K562 (cell line): ENCODE measurements at regions not wholly inside any gene's neighbourhood (a gene's known extent, or its start where the extent isn't known, plus 50 kb on each side); places are given as distances from the start of the nearest gene placed in this dataset.

Experiments used
- ATAC-seq: fragments of 200-7000 bp; cut with Tn5 transposase; 3 replicates; pipeline ENCODE4 v1.9.1; 2020; ENCODE audit warnings: moderate library complexity
- BruUV-seq: library from RNA; stranded (reverse); fragments of 400-500 nt; replicated peaks from 2 replicates; lab custom pipeline; 2021; lab: Mats Ljungman, UMichigan
- CTCF ChIA-PET: fragments of 300-600 bp; formaldehyde crosslinking; extraction: SDS; loops from one replicate; lab custom pipeline; 2021; ENCODE audit warnings: low intra/inter-chr PET ratio; lab: Yijun Ruan, JAX
- POLR2A ChIA-PET: fragments of 300-600, 350-650 bp; sonication (Branson Sonifier 250); formaldehyde crosslinking; extraction: SDS; loops from one replicate; lab custom pipeline; 2021; ENCODE audit warnings: antibody characterized with exemption, inconsistent platforms; lab: Yijun Ruan, JAX
- DNase-seq, 4 experiments: peaks; one replicate each; pipeline versions ENCODE4 v3.0.0 to v3.0.0-alpha.2; 2011 to 2018; ENCODE audit warnings: low spot score in 3 of 4, mixed read lengths in 3 of 4; ENCODE audit errors: extremely low read depth in 1 of 4
- FAIRE-seq: peaks from 2 replicates; lab custom pipeline; 2011; peaks lifted over from hg19 to GRCh38; lab: Jason Lieb, UNC
- H2AFZ ChIP-seq: 2 replicates; pipeline ENCODE4 v1.6.0; 2011; ENCODE audit warnings: low read depth, low read length, control low read depth, inconsistent platforms
- H3K27ac ChIP-seq: fragments of 200-600 bp; 3 replicates; pipeline ENCODE4 v1.8.0; 2011; ENCODE audit warnings: low read depth, mild to moderate bottlenecking, control low read depth, inconsistent platforms, low read length, moderate library complexity, mixed read lengths; ENCODE audit errors: extremely low read depth
- H3K27me3 ChIP-seq, 2 experiments: fragments of 300-600 bp in 1 of 2; 2 replicates in 1 of 2; 3 replicates in 1 of 2; pipeline versions ENCODE4 v1.6.0 to v1.8.0; 2011; ENCODE audit warnings: inconsistent platforms in 2 of 2, low read length in 2 of 2, mild to moderate bottlenecking in 1 of 2, mixed read lengths in 1 of 2, moderate library complexity in 1 of 2; ENCODE audit not compliant: control insufficient read depth in 2 of 2, insufficient read depth in 2 of 2
- H3K36me3 ChIP-seq: fragments of 300-600 bp; 3 replicates; pipeline ENCODE4 v1.8.0; 2011; ENCODE audit warnings: mild to moderate bottlenecking, low read length, inconsistent platforms; ENCODE audit not compliant: control insufficient read depth, insufficient read depth
- H3K4me1 ChIP-seq, 2 experiments: fragments of 200-600 bp in 1 of 2; replicated peaks in 1 of 2; 2 replicates in 1 of 2; 3 replicates in 1 of 2; pipeline versions ENCODE4 v1.5.1 to v1.8.0; 2011; ENCODE audit warnings: inconsistent platforms in 2 of 2, low read length in 2 of 2, mild to moderate bottlenecking in 1 of 2, mixed read lengths in 1 of 2, moderate library complexity in 1 of 2; ENCODE audit not compliant: control insufficient read depth in 2 of 2, insufficient read depth in 2 of 2
- H3K4me2 ChIP-seq: 2 replicates; pipeline ENCODE4 v1.6.1; 2011; ENCODE audit warnings: low read length, control low read depth, inconsistent platforms, mixed read lengths; ENCODE audit not compliant: insufficient read depth
- H3K4me3 ChIP-seq: fragments of 200-600 bp; sonication (generic), shearing (Covaris generic); 2 replicates; pipeline ENCODE4 v1.5.1; 2016; ENCODE audit warnings: control low read depth, inconsistent platforms
- H3K79me2 ChIP-seq: fragments of 200-600 bp; 3 replicates; pipeline ENCODE4 v1.8.0; 2011; ENCODE audit warnings: low read length, inconsistent platforms; ENCODE audit not compliant: control insufficient read depth, insufficient read depth
- H3K9ac ChIP-seq, 2 experiments: 2 replicates each; pipeline versions ENCODE4 v1.6.0 to v1.6.1; 2011; ENCODE audit warnings: low read depth in 2 of 2, low read length in 2 of 2, control low read depth in 1 of 2, inconsistent platforms in 1 of 2, mild to moderate bottlenecking in 1 of 2, mixed read lengths in 1 of 2; ENCODE audit not compliant: insufficient read depth in 1 of 2
- H3K9me1 ChIP-seq: one replicate; pipeline ENCODE4 v1.6.0; 2011; ENCODE audit warnings: inconsistent platforms, mild to moderate bottlenecking, low read length, moderate library complexity; ENCODE audit not compliant: control insufficient read depth, insufficient read depth
- H3K9me3 ChIP-seq: replicated peaks from 2 replicates; pipeline ENCODE4 v1.5.1; 2011; ENCODE audit warnings: low read depth, low read length, inconsistent platforms; ENCODE audit not compliant: control insufficient read depth, insufficient read depth
- H4K20me1 ChIP-seq: replicated peaks from 2 replicates; pipeline ENCODE4 v1.6.1; 2011; ENCODE audit warnings: low read length, inconsistent platforms, mixed read lengths; ENCODE audit not compliant: control insufficient read depth, insufficient read depth
- ELK3 ChIP-seq: fragments of 450-650 bp; formaldehyde crosslinking; IDR thresholded peaks from 2 replicates; pipeline ENCODE4 v1.4.0; 2020; ENCODE audit warnings: mild to moderate bottlenecking
- ESRRB ChIP-seq: fragments of 250-450 bp; sonication (Bioruptor Pico); IDR thresholded peaks from 2 replicates; pipeline ENCODE4 v1.5.0; 2020; ENCODE audit warnings: mild to moderate bottlenecking, moderate library complexity, borderline replicate concordance
- ILK ChIP-seq: fragments of 450-650 bp; IDR thresholded peaks from 2 replicates; pipeline ENCODE4 v1.6.1; 2016; ENCODE audit warnings: missing genetic modification characterization, low read depth, mild to moderate bottlenecking, missing compliant biosample characterization, moderate library complexity, borderline replicate concordance
- TEAD4 ChIP-seq, 2 experiments: sonication (generic) in 1 of 2; formaldehyde crosslinking in 1 of 2; IDR thresholded peaks; 2 replicates each; pipeline versions ENCODE4 v1.6.1 to v1.8.0; 2012 to 2022; ENCODE audit warnings: borderline replicate concordance in 1 of 2, inconsistent platforms in 1 of 2, low read length in 1 of 2, mild to moderate bottlenecking in 1 of 2, missing genetic modification reagents in 1 of 2
- ZBTB40 ChIP-seq, 2 experiments: fragments of 450-650 bp in 1 of 2; sonication (generic) in 1 of 2; formaldehyde crosslinking in 1 of 2; IDR thresholded peaks; 2 replicates each; pipeline versions ENCODE4 v1.7.1 to v1.9.0; 2016 to 2022; ENCODE audit warnings: inconsistent platforms in 1 of 2, mild to moderate bottlenecking in 1 of 2, missing genetic modification reagents in 1 of 2
- ZBTB8A ChIP-seq: fragments of 450-650 bp; IDR thresholded peaks from 2 replicates; pipeline ENCODE4 v1.6.1; 2018; ENCODE audit warnings: mild to moderate bottlenecking, moderate library complexity; ENCODE audit not compliant: partially characterized antibody
- ZNF311 ChIP-seq: fragments of 250-450 bp; sonication (Bioruptor Pico); IDR thresholded peaks from 2 replicates; pipeline ENCODE4 v1.4.0; 2020; ENCODE audit warnings: mild to moderate bottlenecking, moderate library complexity
- WGBS: fragments of 100-300 bp; shearing (Covaris generic); methylation state at CpG from one replicate; pipeline ENCODE4 v1.1.6; 2016; ENCODE audit warnings: low coverage, mixed read lengths; ENCODE audit not compliant: insufficient coverage; ENCODE audit errors: missing lambda C conversion rate; 5-methylcytosine and 5-hydroxymethylcytosine counted together
- in situ Hi-C: fragments of 300-500 bp; cut with MboI; formaldehyde crosslinking; loops from 4 replicates; pipeline ENCODE4 v1.15.0; 2018; ENCODE audit warnings: inconsistent platforms, mixed read lengths
- intact Hi-C: fragments of 100-400 bp; cut with micrococcal nuclease; formaldehyde crosslinking; loops from 2 replicates; pipeline ENCODE4 v1.14.2; 2022
- TF ChIP-seq, protein P1 (sequence below): fragments of 250-450 bp; sonication (Bioruptor Pico); IDR thresholded peaks from 2 replicates; pipeline ENCODE4 v1.4.0; 2020; ENCODE audit warnings: borderline replicate concordance

- TF ChIP-seq ZNF311 (CRISPR knock-in tag) (no peak), ILK (tag) (no peak), TEAD4 (IDR thresholded peaks at IDR 0.05; ENCODE audit: low read length) (no peak), TEAD4 (CRISPR knock-in tag; IDR thresholded peaks at IDR 0.05; ENCODE audit: borderline replicate concordance) (no peak)
Observed at GRCh38 chr17:71251951-71252350, 868.9 kb upstream of the SOX9 start (continued).

GRCh38 chr17:71252436-71252835, 868.4 kb upstream of the SOX9 start:
- ATAC-seq: no peak
- CTCF ChIA-PET: no interaction called here
- no peak for FAIRE-seq
- H3K27me3 ChIP-seq: no peaks in the 10 kb centered on the region
- H3K9me1 ChIP-seq: no peaks in the 10 kb centered on the region
- intact Hi-C loops (no loop called here), in situ Hi-C loops (no loop called here)
- WGBS: 0% methylated on average over 1 of the region's 1 CpG
- POLR2A ChIA-PET: no interaction called here
- no peak overlapping the region for H3K4me2 ChIP-seq
- no peaks in the 10 kb centered on the region for H3K79me2 ChIP-seq
- H4K20me1 ChIP-seq: no peaks in the 10 kb centered on the region
- BruUV-seq: no TSS peak
- no peak for DNase-seq
- no peak overlapping the region for H3K4me3 ChIP-seq
- H3K9me3 ChIP-seq: no peaks in the 10 kb centered on the region
- H3K27ac ChIP-seq: no peak overlapping the region
- H3K4me1 ChIP-seq: no peaks in the 10 kb centered on the region
- H3K36me3 ChIP-seq: no peaks in the 10 kb centered on the region
- no peak overlapping the region for H3K9ac ChIP-seq
- no peak overlapping the region for H2AFZ ChIP-seq
- TF ChIP-seq, protein P1, sequence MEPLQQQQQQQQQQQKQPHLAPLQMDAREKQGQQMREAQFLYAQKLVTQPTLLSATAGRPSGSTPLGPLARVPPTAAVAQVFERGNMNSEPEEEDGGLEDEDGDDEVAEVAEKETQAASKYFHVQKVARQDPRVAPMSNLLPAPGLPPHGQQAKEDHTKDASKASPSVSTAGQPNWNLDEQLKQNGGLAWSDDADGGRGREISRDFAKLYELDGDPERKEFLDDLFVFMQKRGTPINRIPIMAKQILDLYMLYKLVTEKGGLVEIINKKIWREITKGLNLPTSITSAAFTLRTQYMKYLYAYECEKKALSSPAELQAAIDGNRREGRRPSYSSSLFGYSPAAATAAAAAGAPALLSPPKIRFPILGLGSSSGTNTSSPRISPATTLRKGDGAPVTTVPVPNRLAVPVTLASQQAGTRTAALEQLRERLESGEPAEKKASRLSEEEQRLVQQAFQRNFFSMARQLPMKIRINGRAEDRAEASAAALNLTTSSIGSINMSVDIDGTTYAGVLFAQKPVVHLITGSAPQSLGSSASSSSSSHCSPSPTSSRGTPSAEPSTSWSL (CRISPR knock-in tag): no peak
- TF ChIP-seq ZBTB8A (no peak), ZBTB40 (IDR thresholded peaks at IDR 0.05) (no peak), ZBTB40 (CRISPR knock-in tag; IDR thresholded peaks at IDR 0.05) (no peak), ESRRB (no peak), ELK3 (no peak)
